Neural progenitor cell (in vitro differentiated cells): ENCODE measurements at regions not wholly inside any gene's neighbourhood (a gene's known extent, or its start where the extent isn't known, plus 50 kb on each side); places are given as distances from the start of the nearest gene placed in this dataset.

Experiments used
- CTCF ChIP-seq: fragments of 200-600 bp; sonication (generic); IDR thresholded peaks from 2 replicates; pipeline ENCODE4 v1.5.1; 2017; ENCODE audit warnings: antibody characterized with exemption, mild to moderate bottlenecking
- EZH2phosphoT487 ChIP-seq: fragments of 200-600 bp; sonication (generic); IDR thresholded peaks from 2 replicates; pipeline ENCODE4 v1.6.1; 2017; ENCODE audit warnings: antibody characterized with exemption

- TF ChIP-seq EZH2phosphoT487: no peak
- TF ChIP-seq CTCF: no peak
Observed at GRCh38 chr1:239307886-239308285, 78.5 kb upstream of the CHRM3 start.
